K562 (cell line): ENCODE measurements at regions not wholly inside any gene's neighbourhood (a gene's known extent, or its start where the extent isn't known, plus 50 kb on each side); places are given as distances from the start of the nearest gene placed in this dataset.

ENCODE experiments used
- ATAC-seq: fragments of 200-7000 bp; cut with Tn5 transposase; 3 replicates; pipeline ENCODE4 v1.9.1; 2020; ENCODE audit warnings: moderate library complexity
- BruUV-seq: library from RNA; stranded (reverse); fragments of 400-500 nt; replicated peaks from 2 replicates; lab custom pipeline; 2021; lab: Mats Ljungman, UMichigan
- CTCF ChIA-PET: fragments of 300-600 bp; formaldehyde crosslinking; extraction: SDS; loops from one replicate; lab custom pipeline; 2021; ENCODE audit warnings: low intra/inter-chr PET ratio; lab: Yijun Ruan, JAX
- POLR2A ChIA-PET: fragments of 300-600, 350-650 bp; sonication (Branson Sonifier 250); formaldehyde crosslinking; extraction: SDS; loops from one replicate; lab custom pipeline; 2021; ENCODE audit warnings: antibody characterized with exemption, inconsistent platforms; lab: Yijun Ruan, JAX
- DNase-seq, 4 experiments: peaks; one replicate each; pipeline versions ENCODE4 v3.0.0 to v3.0.0-alpha.2; 2011 to 2018; ENCODE audit warnings: low spot score in 3 of 4, mixed read lengths in 3 of 4; ENCODE audit errors: extremely low read depth in 1 of 4
- FAIRE-seq: peaks from 2 replicates; lab custom pipeline; 2011; peaks lifted over from hg19 to GRCh38; lab: Jason Lieb, UNC
- H2AFZ ChIP-seq: 2 replicates; pipeline ENCODE4 v1.6.0; 2011; ENCODE audit warnings: low read depth, low read length, control low read depth, inconsistent platforms
- H3K27ac ChIP-seq: fragments of 200-600 bp; 3 replicates; pipeline ENCODE4 v1.8.0; 2011; ENCODE audit warnings: low read depth, mild to moderate bottlenecking, control low read depth, inconsistent platforms, low read length, moderate library complexity, mixed read lengths; ENCODE audit errors: extremely low read depth
- H3K27me3 ChIP-seq, 2 experiments: fragments of 300-600 bp in 1 of 2; 2 replicates in 1 of 2; 3 replicates in 1 of 2; pipeline versions ENCODE4 v1.6.0 to v1.8.0; 2011; ENCODE audit warnings: inconsistent platforms in 2 of 2, low read length in 2 of 2, mild to moderate bottlenecking in 1 of 2, mixed read lengths in 1 of 2, moderate library complexity in 1 of 2; ENCODE audit not compliant: control insufficient read depth in 2 of 2, insufficient read depth in 2 of 2
- H3K36me3 ChIP-seq: fragments of 300-600 bp; 3 replicates; pipeline ENCODE4 v1.8.0; 2011; ENCODE audit warnings: mild to moderate bottlenecking, low read length, inconsistent platforms; ENCODE audit not compliant: control insufficient read depth, insufficient read depth
- H3K4me1 ChIP-seq, 2 experiments: fragments of 200-600 bp in 1 of 2; replicated peaks in 1 of 2; 2 replicates in 1 of 2; 3 replicates in 1 of 2; pipeline versions ENCODE4 v1.5.1 to v1.8.0; 2011; ENCODE audit warnings: inconsistent platforms in 2 of 2, low read length in 2 of 2, mild to moderate bottlenecking in 1 of 2, mixed read lengths in 1 of 2, moderate library complexity in 1 of 2; ENCODE audit not compliant: control insufficient read depth in 2 of 2, insufficient read depth in 2 of 2
- H3K4me2 ChIP-seq: 2 replicates; pipeline ENCODE4 v1.6.1; 2011; ENCODE audit warnings: low read length, control low read depth, inconsistent platforms, mixed read lengths; ENCODE audit not compliant: insufficient read depth
- H3K4me3 ChIP-seq: fragments of 200-600 bp; sonication (generic), shearing (Covaris generic); 2 replicates; pipeline ENCODE4 v1.5.1; 2016; ENCODE audit warnings: control low read depth, inconsistent platforms
- H3K79me2 ChIP-seq: fragments of 200-600 bp; 3 replicates; pipeline ENCODE4 v1.8.0; 2011; ENCODE audit warnings: low read length, inconsistent platforms; ENCODE audit not compliant: control insufficient read depth, insufficient read depth
- H3K9ac ChIP-seq, 2 experiments: 2 replicates each; pipeline versions ENCODE4 v1.6.0 to v1.6.1; 2011; ENCODE audit warnings: low read depth in 2 of 2, low read length in 2 of 2, control low read depth in 1 of 2, inconsistent platforms in 1 of 2, mild to moderate bottlenecking in 1 of 2, mixed read lengths in 1 of 2; ENCODE audit not compliant: insufficient read depth in 1 of 2
- H3K9me1 ChIP-seq: one replicate; pipeline ENCODE4 v1.6.0; 2011; ENCODE audit warnings: inconsistent platforms, mild to moderate bottlenecking, low read length, moderate library complexity; ENCODE audit not compliant: control insufficient read depth, insufficient read depth
- H3K9me3 ChIP-seq: replicated peaks from 2 replicates; pipeline ENCODE4 v1.5.1; 2011; ENCODE audit warnings: low read depth, low read length, inconsistent platforms; ENCODE audit not compliant: control insufficient read depth, insufficient read depth
- H4K20me1 ChIP-seq: replicated peaks from 2 replicates; pipeline ENCODE4 v1.6.1; 2011; ENCODE audit warnings: low read length, inconsistent platforms, mixed read lengths; ENCODE audit not compliant: control insufficient read depth, insufficient read depth
- SUPT5H ChIP-seq: fragments of 450-650 bp; IDR thresholded peaks from 2 replicates; pipeline ENCODE4 v1.6.1; 2016
- ZNF76 ChIP-seq: fragments of 250-450 bp; sonication (Bioruptor Pico); IDR thresholded peaks from 2 replicates; pipeline ENCODE4 v1.4.0; 2020; ENCODE audit warnings: mild to moderate bottlenecking, moderate library complexity, borderline replicate concordance
- WGBS: fragments of 100-300 bp; shearing (Covaris generic); methylation state at CpG from one replicate; pipeline ENCODE4 v1.1.6; 2016; ENCODE audit warnings: low coverage, mixed read lengths; ENCODE audit not compliant: insufficient coverage; ENCODE audit errors: missing lambda C conversion rate; 5-methylcytosine and 5-hydroxymethylcytosine counted together
- in situ Hi-C: fragments of 300-500 bp; cut with MboI; formaldehyde crosslinking; loops from 4 replicates; pipeline ENCODE4 v1.15.0; 2018; ENCODE audit warnings: inconsistent platforms, mixed read lengths
- intact Hi-C: fragments of 100-400 bp; cut with micrococcal nuclease; formaldehyde crosslinking; loops from 2 replicates; pipeline ENCODE4 v1.14.2; 2022
- TF ChIP-seq, protein P1 (sequence below): fragments of 450-650 bp; IDR thresholded peaks from 2 replicates; pipeline ENCODE4 v1.6.1; 2016; ENCODE audit warnings: missing biosample characterization, missing genetic modification characterization
- TF ChIP-seq, protein P2 (sequence below): fragments of 450-650 bp; IDR thresholded peaks from 2 replicates; pipeline ENCODE4 v1.6.1; 2014; ENCODE audit warnings: low read depth, mild to moderate bottlenecking, moderate library complexity, borderline replicate concordance

DNA sequence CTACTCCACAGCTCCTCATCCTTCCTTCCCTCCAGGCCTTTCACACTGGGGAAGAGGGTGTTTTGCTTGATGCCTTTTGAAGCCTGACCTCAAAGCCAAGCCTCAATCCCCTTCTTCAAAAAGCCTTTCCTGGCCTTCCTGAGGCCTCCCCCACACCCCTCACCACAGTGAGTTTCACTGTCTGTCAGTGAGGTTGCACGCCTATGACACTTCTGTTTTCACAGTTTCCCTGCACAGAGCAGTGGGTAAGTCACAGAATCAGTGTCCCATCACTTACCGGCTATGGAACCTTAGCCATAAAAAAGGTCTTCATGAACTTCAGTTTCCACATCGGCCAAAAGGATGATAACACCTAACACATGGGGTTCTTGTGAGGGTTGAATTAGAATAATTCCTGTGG, 371.4 kb downstream of the UQCRFS1 start:
- H3K4me3 ChIP-seq = no peak overlapping the region
- H3K9me1 ChIP-seq = no peaks in the 10 kb centered on the region
- H3K4me1 ChIP-seq = no peaks in the 10 kb centered on the region
- H3K4me2 ChIP-seq = no peak overlapping the region
- POLR2A ChIA-PET = interaction anchor here (0.7 kb wide), 1 partner anchor 9 kb away, joined by 3 read pairs; no protein-coding TSS in a partner anchor
- H3K9me3 ChIP-seq = no peaks in the 10 kb centered on the region
- peaks cover 0 to 10% of the 10 kb centered on the region in 2 experiments; a peak in 1 of 5 replicates for H3K27me3 ChIP-seq
- H3K27ac ChIP-seq = no peak overlapping the region
- FAIRE-seq (no peak), DNase-seq (no peak), ATAC-seq (no peak)
- no peak overlapping the region for H3K9ac ChIP-seq
- WGBS = 0% methylated on average over 3 of the region's 3 CpGs
- no peak overlapping the region for H2AFZ ChIP-seq
- TF ChIP-seq, protein P1, sequence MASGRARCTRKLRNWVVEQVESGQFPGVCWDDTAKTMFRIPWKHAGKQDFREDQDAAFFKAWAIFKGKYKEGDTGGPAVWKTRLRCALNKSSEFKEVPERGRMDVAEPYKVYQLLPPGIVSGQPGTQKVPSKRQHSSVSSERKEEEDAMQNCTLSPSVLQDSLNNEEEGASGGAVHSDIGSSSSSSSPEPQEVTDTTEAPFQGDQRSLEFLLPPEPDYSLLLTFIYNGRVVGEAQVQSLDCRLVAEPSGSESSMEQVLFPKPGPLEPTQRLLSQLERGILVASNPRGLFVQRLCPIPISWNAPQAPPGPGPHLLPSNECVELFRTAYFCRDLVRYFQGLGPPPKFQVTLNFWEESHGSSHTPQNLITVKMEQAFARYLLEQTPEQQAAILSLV = no peak
- H4K20me1 ChIP-seq = no peaks in the 10 kb centered on the region
- H3K36me3 ChIP-seq = no peaks in the 10 kb centered on the region
- BruUV-seq = no TSS peak
- no peaks in the 10 kb centered on the region for H3K79me2 ChIP-seq
- in situ Hi-C loops = no loop called here
- intact Hi-C loops = no loop called here
- CTCF ChIA-PET = no interaction called here

DNA sequence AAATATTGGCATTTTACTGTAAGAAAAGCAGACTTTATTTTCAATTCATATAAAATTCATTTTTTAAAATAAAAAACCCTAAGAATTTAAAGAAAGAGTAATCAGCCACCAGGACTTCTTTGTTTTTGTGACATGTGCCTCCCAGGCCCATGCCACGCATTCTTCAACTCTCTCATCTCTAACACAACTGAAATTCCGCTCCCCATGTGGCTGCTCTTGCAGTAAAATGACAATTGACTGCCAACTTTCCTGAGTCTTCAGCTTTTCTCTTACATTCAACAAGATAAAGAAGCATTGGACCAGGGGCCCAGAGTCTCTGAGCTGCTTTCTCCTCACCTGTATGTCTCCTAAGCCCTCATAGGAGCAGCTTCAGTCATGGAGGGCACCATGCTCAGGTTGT, 372.1 kb downstream of the UQCRFS1 start:
- WGBS = 0% methylated on average over 2 of the region's 2 CpGs
- BruUV-seq = no TSS peak
- FAIRE-seq (no peak), ATAC-seq (no peak), DNase-seq (no peak)
- Histone ChIP-seq H3K9me3 (no peaks in the 10 kb centered on the region), H3K36me3 (no peaks in the 10 kb centered on the region), H3K27ac (no peak overlapping the region), H3K9ac (no peak overlapping the region), H3K4me2 (no peak overlapping the region), H3K9me1 (no peaks in the 10 kb centered on the region), H3K4me3 (no peak overlapping the region), H4K20me1 (no peaks in the 10 kb centered on the region), H3K79me2 (no peaks in the 10 kb centered on the region), H3K4me1 (no peaks in the 10 kb centered on the region), H2AFZ (no peak overlapping the region), H3K27me3 (peaks cover 0 to 10% of the 10 kb centered on the region in 2 experiments; a peak in 2 of 5 replicates)
- in situ Hi-C loops (no loop called here), intact Hi-C loops (no loop called here)
- POLR2A ChIA-PET = interaction anchor here (0.7 kb wide), 1 partner anchor 10 kb away, joined by 3 read pairs; no protein-coding TSS in a partner anchor
- TF ChIP-seq ZNF76 (no peak), SUPT5H (no peak)
- TF ChIP-seq, protein P2, sequence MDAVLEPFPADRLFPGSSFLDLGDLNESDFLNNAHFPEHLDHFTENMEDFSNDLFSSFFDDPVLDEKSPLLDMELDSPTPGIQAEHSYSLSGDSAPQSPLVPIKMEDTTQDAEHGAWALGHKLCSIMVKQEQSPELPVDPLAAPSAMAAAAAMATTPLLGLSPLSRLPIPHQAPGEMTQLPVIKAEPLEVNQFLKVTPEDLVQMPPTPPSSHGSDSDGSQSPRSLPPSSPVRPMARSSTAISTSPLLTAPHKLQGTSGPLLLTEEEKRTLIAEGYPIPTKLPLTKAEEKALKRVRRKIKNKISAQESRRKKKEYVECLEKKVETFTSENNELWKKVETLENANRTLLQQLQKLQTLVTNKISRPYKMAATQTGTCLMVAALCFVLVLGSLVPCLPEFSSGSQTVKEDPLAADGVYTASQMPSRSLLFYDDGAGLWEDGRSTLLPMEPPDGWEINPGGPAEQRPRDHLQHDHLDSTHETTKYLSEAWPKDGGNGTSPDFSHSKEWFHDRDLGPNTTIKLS = no peak
- CTCF ChIA-PET = no interaction called here
